ENCODE measurements at regions not wholly inside any gene's neighbourhood (a gene's known extent, or its start where the extent isn't known, plus 50 kb on each side); places are given as distances from the start of the nearest gene placed in this dataset.

- TF ChIP-seq POLR2A (IDR thresholded peaks at IDR 0.05; ENCODE audit: low read depth, low read length) = no peak
- TF ChIP-seq CTCF (IDR thresholded peaks at IDR 0.05; ENCODE audit: extremely low read depth in 1 of 2, insufficient read depth in 1 of 2, low read depth in 1 of 2, low read length in 2 of 2) = no peak
- no peak for TF ChIP-seq MAX (IDR thresholded peaks at IDR 0.05; ENCODE audit: insufficient read depth, insufficient read length)
- TF ChIP-seq POLR2AphosphoS5 (IDR thresholded peaks at IDR 0.05; ENCODE audit: insufficient read depth, low read depth, low read length) = no peak
- no peak for TF ChIP-seq EZH2 (IDR thresholded peaks at IDR 0.05; ENCODE audit: borderline replicate concordance, low read depth, low read length, severe bottlenecking)
These were observed 245.8 kb upstream of the SLC39A10 start for GRCh38 chr2:195411219-195411687.

Measured in endothelial cell of umbilical vein (primary cell).